HCT116 (cell line): ENCODE measurements at regions not wholly inside any gene's neighbourhood (a gene's known extent, or its start where the extent isn't known, plus 50 kb on each side); places are given as distances from the start of the nearest gene placed in this dataset.
"Not testable (repeated sequence)": the region's sequence is repeated elsewhere in the genome, so short reads cannot be mapped to it uniquely, and the experiment has no call there.

Experiments
- ATAC-seq: fragments of 200-7000 bp; cut with Tn5 transposase; 2 replicates; pipeline ENCODE4 v1.9.1; 2020; ENCODE audit warnings: mild to moderate bottlenecking, moderate library complexity
- BruUV-seq: library from RNA; stranded (reverse); fragments of 400-500 nt; replicated peaks from 2 replicates; lab custom pipeline; 2021; lab: Mats Ljungman, UMichigan
- CTCF ChIA-PET: fragments of 300-600 bp; sonication (Branson Sonifier 250); formaldehyde crosslinking; loops from one replicate; lab custom pipeline; 2021; ENCODE audit warnings: antibody characterized with exemption; lab: Charles Lee
- POLR2A ChIA-PET: fragments of 300-600, 350-600 bp; sonication (Branson Sonifier 250); formaldehyde crosslinking; loops from one replicate; lab custom pipeline; 2021; ENCODE audit warnings: antibody characterized with exemption; lab: Charles Lee
- RAD21 ChIA-PET, 2 experiments: fragments of 300-600 bp; sonication (Branson Sonifier 250); formaldehyde crosslinking; loops; one replicate each; lab custom pipeline; 2023; ENCODE audit warnings: low total read pairs in 2 of 2; ENCODE audit not compliant: uncharacterized antibody in 2 of 2, unreplicated experiment in 2 of 2, low non-redundant PET in 1 of 2; lab: Charles Lee
- DNase-seq: peaks from one replicate; pipeline ENCODE4 v3.0.0-alpha.2; 2010; ENCODE audit warnings: low read depth, low spot score
- H2AFZ ChIP-seq: fragments of 200-600 bp; shearing (Covaris generic), sonication (generic); 2 replicates; pipeline ENCODE4 v1.6.1; 2017; ENCODE audit warnings: low read depth, mixed run types, mixed read lengths, antibody characterized with exemption, low read length; ENCODE audit not compliant: poor library complexity, severe bottlenecking
- H3K27ac ChIP-seq: 2 replicates; pipeline ENCODE4 v1.5.1; 2012; ENCODE audit warnings: low read depth, low read length
- H3K27me3 ChIP-seq: fragments of 200-600 bp; sonication (generic); 2 replicates; pipeline ENCODE4 v1.6.1; 2016; ENCODE audit warnings: mixed run types, low read length, mixed read lengths; ENCODE audit not compliant: insufficient read depth
- H3K36me3 ChIP-seq, 2 experiments: fragments of 200-500 bp in 1 of 2; fragments of 200-600 bp in 1 of 2; sonication (Bioruptor generic) in 1 of 2; sonication (generic) in 1 of 2; 2 replicates each; pipeline versions ENCODE4 v1.5.1 to v1.6.1; 2014 to 2016; ENCODE audit warnings: low read length in 2 of 2, inconsistent platforms in 1 of 2, mixed read lengths in 1 of 2, mixed run types in 1 of 2; ENCODE audit not compliant: insufficient read depth in 2 of 2, control insufficient read depth in 1 of 2
- H3K4me1 ChIP-seq, 2 experiments: fragments of 200-600 bp in 1 of 2; sonication (generic) in 1 of 2; 2 replicates each; pipeline versions ENCODE4 v1.5.1 to v1.6.1; 2012 to 2017; ENCODE audit warnings: low read length in 2 of 2, inconsistent platforms in 1 of 2, mild to moderate bottlenecking in 1 of 2, mixed read lengths in 1 of 2, mixed run types in 1 of 2, moderate library complexity in 1 of 2; ENCODE audit not compliant: insufficient read depth in 2 of 2, control insufficient read depth in 1 of 2
- H3K4me2 ChIP-seq: fragments of 200-600 bp; sonication (generic); 2 replicates; pipeline ENCODE4 v1.6.1; 2017; ENCODE audit warnings: mixed run types, low read length, mixed read lengths
- H3K4me3 ChIP-seq, 2 experiments: fragments of 200-600 bp in 1 of 2; sonication (generic) in 1 of 2; replicated peaks in 1 of 2; 2 replicates each; pipeline ENCODE4 v1.5.1; 2011 to 2016; ENCODE audit warnings: low read length in 2 of 2, control low read depth in 1 of 2, low read depth in 1 of 2, mild to moderate bottlenecking in 1 of 2, mixed read lengths in 1 of 2, mixed run types in 1 of 2
- H3K79me2 ChIP-seq: fragments of 200-600 bp; sonication (generic); 2 replicates; pipeline ENCODE4 v1.6.1; 2017; ENCODE audit warnings: mild to moderate bottlenecking, mixed run types, low read length, moderate library complexity, mixed read lengths; ENCODE audit not compliant: insufficient read depth
- H3K9ac ChIP-seq: fragments of 200-600 bp; sonication (generic); 2 replicates; pipeline ENCODE4 v1.6.1; 2016; ENCODE audit warnings: low read length, mixed read lengths
- H3K9me2 ChIP-seq: fragments of 200-600 bp; sonication (generic), shearing (Covaris generic); 2 replicates; pipeline ENCODE4 v1.6.1; 2017; ENCODE audit warnings: mixed run types, mild to moderate bottlenecking, moderate library complexity; ENCODE audit not compliant: insufficient read depth
- H3K9me3 ChIP-seq, 2 experiments: fragments of 200-500 bp in 1 of 2; fragments of 200-600 bp in 1 of 2; sonication (Bioruptor generic) in 1 of 2; sonication (generic) in 1 of 2; 2 replicates each; pipeline ENCODE4 v1.6.1; 2014 to 2017; ENCODE audit warnings: low read length in 2 of 2, mixed read lengths in 2 of 2, inconsistent platforms in 1 of 2, low read depth in 1 of 2, mild to moderate bottlenecking in 1 of 2, mixed run types in 1 of 2, moderate library complexity in 1 of 2; ENCODE audit not compliant: control insufficient read depth in 1 of 2, insufficient read depth in 1 of 2
- H4K20me1 ChIP-seq: fragments of 200-600 bp; sonication (generic), shearing (Covaris generic); 2 replicates; pipeline ENCODE4 v1.6.1; 2017; ENCODE audit warnings: mixed run types, mild to moderate bottlenecking, moderate library complexity; ENCODE audit not compliant: insufficient read depth
- ATF3 ChIP-seq: IDR thresholded peaks from 2 replicates; pipeline ENCODE4 v1.6.1; 2012
- CBX3 ChIP-seq: IDR thresholded peaks from 2 replicates; pipeline ENCODE4 v1.6.1; 2012; ENCODE audit warnings: low read depth
- CTCF ChIP-seq, 3 experiments: fragments of 200-600 bp in 1 of 3; sonication (generic) in 1 of 3; IDR thresholded peaks in 2 of 3; conservative IDR thresholded peaks in 1 of 3; 2 replicates each; pipeline ENCODE4 v1.5.1; 2012 to 2017; ENCODE audit warnings: low read depth in 2 of 3, low read length in 2 of 3, antibody characterized with exemption in 1 of 3, borderline replicate concordance in 1 of 3, control low read depth in 1 of 3, mild to moderate bottlenecking in 1 of 3, mixed read lengths in 1 of 3, mixed run types in 1 of 3, moderate library complexity in 1 of 3; ENCODE audit not compliant: insufficient read depth in 1 of 3
- EZH2 ChIP-seq: fragments of 200-600 bp; sonication (generic); IDR thresholded peaks from 2 replicates; pipeline ENCODE4 v1.6.1; 2017; ENCODE audit warnings: antibody characterized with exemption, mixed run types
- FOSL1 ChIP-seq: IDR thresholded peaks from 2 replicates; pipeline ENCODE4 v1.6.1; 2012; ENCODE audit warnings: low read depth
- JUND ChIP-seq: IDR thresholded peaks from 2 replicates; pipeline ENCODE4 v1.6.1; 2012
- MAX ChIP-seq: IDR thresholded peaks from 2 replicates; pipeline ENCODE4 v1.6.1; 2012
- POLR2AphosphoS5 ChIP-seq: IDR thresholded peaks from 2 replicates; pipeline ENCODE4 v1.6.1; 2011; ENCODE audit warnings: mild to moderate bottlenecking, low read depth, low read length, moderate library complexity
- RAD21 ChIP-seq: IDR thresholded peaks from 2 replicates; pipeline ENCODE4 v1.6.1; 2012; ENCODE audit warnings: low read depth, mild to moderate bottlenecking
- REST ChIP-seq: IDR thresholded peaks from 2 replicates; pipeline ENCODE4 v1.6.1; 2012; ENCODE audit warnings: low read depth
- SIN3A ChIP-seq: IDR thresholded peaks from 2 replicates; pipeline ENCODE4 v1.6.1; 2012; ENCODE audit warnings: low read depth
- SRF ChIP-seq: IDR thresholded peaks from 2 replicates; pipeline ENCODE4 v1.6.1; 2012; ENCODE audit warnings: low read depth
- YY1 ChIP-seq: IDR thresholded peaks from 2 replicates; pipeline ENCODE4 v1.6.1; 2011; ENCODE audit warnings: low read length, low read depth, moderate library complexity, mild to moderate bottlenecking; ENCODE audit not compliant: insufficient replicate concordance; ENCODE audit errors: extremely low read depth
- ZNF274 ChIP-seq: fragments of 200-500 bp; sonication (Bioruptor generic); IDR thresholded peaks from 2 replicates; pipeline ENCODE4 v1.6.1; 2014; ENCODE audit warnings: mild to moderate bottlenecking, low read depth, low read length, inconsistent platforms
- intact Hi-C: fragments of 100-400 bp; cut with micrococcal nuclease; formaldehyde crosslinking; loops from 2 replicates; pipeline ENCODE4 v1.10.0; 2022

GRCh38 chr2:179385756-179386155 lies 121.1 kb upstream of the SESTD1 start:
- RAD21 ChIA-PET = not testable (repeated sequence)

GRCh38 chr2:179383975-179384374 lies 119.3 kb upstream of the SESTD1 start:
- H3K79me2 ChIP-seq = no peaks in the 10 kb centered on the region
- no peaks in the 10 kb centered on the region for H3K27me3 ChIP-seq
- H4K20me1 ChIP-seq = no peaks in the 10 kb centered on the region
- H3K9me2 ChIP-seq = no peaks in the 10 kb centered on the region
- DNase-seq = no peak
- H2AFZ ChIP-seq = no peak overlapping the region
- intact Hi-C loops = no loop called here
- POLR2A ChIA-PET = no interaction called here
- BruUV-seq = no TSS peak
- H3K9me3 ChIP-seq = no peaks in the 10 kb centered on the region
- TF ChIP-seq EZH2 (no peak), CTCF (IDR thresholded peaks at IDR 0.05 in 2 of 3, conservative IDR thresholded peaks at IDR 0.05 in 1 of 3; ENCODE audit: borderline replicate concordance in 1 of 3, insufficient read depth in 1 of 3, low read depth in 2 of 3, low read length in 2 of 3) (no peak), POLR2AphosphoS5 (no peak), ZNF274 (no peak), SIN3A (no peak), YY1 (no peak), FOSL1 (no peak), SRF (no peak), CBX3 (no peak), ATF3 (no peak), REST (no peak), MAX (no peak), RAD21 (no peak), JUND (no peak)
- TF ChIP-seq, all 23 proteins: peak for 0
- Histone ChIP-seq H3K4me1 (0 out of 4 replicates have a peak, but pooled peaks cover 0 to 3% of the 10 kb centered on the region in 2 experiments), H3K27ac (no peak overlapping the region), H3K9ac (no peak overlapping the region), H3K4me3 (no peak overlapping the region), H3K36me3 (no peaks in the 10 kb centered on the region), H3K4me2 (no peak overlapping the region)
- no peak for ATAC-seq
- ChIA-PET CTCF (no interaction called here), RAD21 (no interaction called here)

More at GRCh38 chr2:179385756-179386155, 121.1 kb upstream of the SESTD1 start:
- H3K27me3 ChIP-seq, BruUV-seq, H3K36me3 ChIP-seq, ATAC-seq, DNase-seq, H3K9ac ChIP-seq, CTCF ChIA-PET, POLR2A ChIA-PET, H4K20me1 ChIP-seq, H3K27ac ChIP-seq, H2AFZ ChIP-seq, H3K4me3 ChIP-seq, H3K79me2 ChIP-seq, H3K9me3 ChIP-seq, H3K9me2 ChIP-seq, H3K4me1 ChIP-seq, H3K4me2 ChIP-seq, intact Hi-C loops: not testable (repeated sequence)
